ENCODE measurements at regions not wholly inside any gene's neighbourhood (a gene's known extent, or its start where the extent isn't known, plus 50 kb on each side); places are given as distances from the start of the nearest gene placed in this dataset.
"Not testable (repeated sequence)": the region's sequence is repeated elsewhere in the genome, so short reads cannot be mapped to it uniquely, and the experiment has no call there.

- no peak for TF ChIP-seq ZSCAN29 (CRISPR knock-in tag; conservative IDR thresholded peaks at IDR 0.05)
- TF ChIP-seq KDM2A (CRISPR knock-in tag; IDR thresholded peaks at IDR 0.05; ENCODE audit: borderline replicate concordance, low read depth), result no peak
- no peak for TF ChIP-seq ZBTB7A (CRISPR knock-in tag; IDR thresholded peaks at IDR 0.05)
- TF ChIP-seq RBAK (CRISPR knock-in tag; IDR thresholded peaks at IDR 0.05), result no peak
- no peak for TF ChIP-seq ZNF430 (CRISPR knock-in tag; IDR thresholded peaks at IDR 0.05)
- TF ChIP-seq HDAC1 (CRISPR knock-in tag; IDR thresholded peaks at IDR 0.05), result no peak
Measured at GRCh38 chr9:24189986-24190385, 355.7 kb downstream of the IZUMO3 start (continued).

DNA sequence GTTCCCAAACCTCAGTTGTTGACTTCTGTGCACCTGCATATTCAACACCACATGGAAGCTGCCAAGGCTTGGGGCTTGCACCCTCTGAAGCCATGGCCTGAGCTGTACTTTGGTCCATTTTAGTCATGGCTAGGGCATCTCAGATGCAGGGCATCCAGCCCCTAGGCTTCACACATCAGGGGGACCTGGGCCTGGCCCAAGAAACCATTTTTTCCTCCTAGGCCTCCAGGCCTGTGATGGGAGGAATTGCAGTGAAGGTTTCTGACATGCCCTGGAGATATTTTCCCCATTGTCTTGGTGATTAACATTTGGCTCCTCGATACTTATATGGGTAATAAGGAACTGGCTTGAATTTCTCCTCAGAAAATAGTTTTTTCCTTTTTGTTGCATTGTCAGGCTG lies 354.5 kb upstream of the ELAVL2 start:
- H3K79me2 ChIP-seq (ENCODE audit: insufficient read depth, low read length); in situ Hi-C loops (cut with HindIII; ENCODE audit: extremely low pct_ligation_motif_present, low pct_unique_long_range_greater_than_20kb); H3K36me3 ChIP-seq (replicated peaks in 1 of 2; ENCODE audit: control insufficient read depth in 1 of 2, insufficient read depth in 2 of 2, low read length in 2 of 2); H3K27me3 ChIP-seq (ENCODE audit: control insufficient read depth in 1 of 2, insufficient read depth in 2 of 2, low read length in 2 of 2); H3K4me3 ChIP-seq (replicated peaks in 1 of 3; ENCODE audit: insufficient read depth in 1 of 3, low read depth in 2 of 3, low read length in 3 of 3); CTCF ChIA-PET (ENCODE audit: low intra/inter-chr PET ratio, low total read pairs); ATAC-seq; FAIRE-seq; H3K9ac ChIP-seq (ENCODE audit: insufficient read depth, low read depth, low read length); BruUV-seq (replicated peaks); intact Hi-C loops (cut with micrococcal nuclease; ENCODE audit: unreplicated experiment); H4K20me1 ChIP-seq (ENCODE audit: insufficient read depth, low read length); H2AFZ ChIP-seq (ENCODE audit: low read length); DNase-seq (ENCODE audit: low spot score); H3K27ac ChIP-seq (ENCODE audit: extremely low read length, insufficient read depth, low read length); H3K4me2 ChIP-seq (ENCODE audit: low read depth, low read length); H3K4me1 ChIP-seq (ENCODE audit: insufficient read depth, low read length); POLR2A ChIA-PET: not testable (repeated sequence)
- H3K9me3 ChIP-seq (ENCODE audit: low read length), result peaks cover 94% of the 10 kb centered on the region
- 0% methylated on average over 1 of the region's 1 CpG for WGBS (ENCODE audit: low lambda C conversion rate)

- intact Hi-C loops (cut with micrococcal nuclease; ENCODE audit: unreplicated experiment), result no loop called here
- Histone ChIP-seq H3K4me3 (replicated peaks in 1 of 3; ENCODE audit: insufficient read depth in 1 of 3, low read depth in 2 of 3, low read length in 3 of 3) (no peak overlapping the region), H2AFZ (ENCODE audit: low read length) (no peak overlapping the region), H3K27ac (ENCODE audit: extremely low read length, insufficient read depth, low read length) (no peak overlapping the region), H3K4me1 (ENCODE audit: insufficient read depth, low read length) (no peaks in the 10 kb centered on the region), H3K79me2 (ENCODE audit: insufficient read depth, low read length) (no peaks in the 10 kb centered on the region), H3K4me2 (ENCODE audit: low read depth, low read length) (no peak overlapping the region), H3K9me3 (ENCODE audit: low read length) (peaks cover 65% of the 10 kb centered on the region), H4K20me1 (ENCODE audit: insufficient read depth, low read length) (no peaks in the 10 kb centered on the region), H3K9ac (ENCODE audit: insufficient read depth, low read depth, low read length) (no peak overlapping the region), H3K36me3 (replicated peaks in 1 of 2; ENCODE audit: control insufficient read depth in 1 of 2, insufficient read depth in 2 of 2, low read length in 2 of 2) (no peaks in the 10 kb centered on the region), H3K27me3 (ENCODE audit: control insufficient read depth in 1 of 2, insufficient read depth in 2 of 2, low read length in 2 of 2) (no peaks in the 10 kb centered on the region)
- in situ Hi-C loops (cut with HindIII; ENCODE audit: extremely low pct_ligation_motif_present, low pct_unique_long_range_greater_than_20kb), result no loop called here
- FAIRE-seq (no peak), ATAC-seq (no peak), DNase-seq (ENCODE audit: low spot score) (no peak)
- BruUV-seq (replicated peaks), result no TSS peak
- ChIA-PET POLR2A (no interaction called here), CTCF (ENCODE audit: low intra/inter-chr PET ratio, low total read pairs) (no interaction called here)
- TF ChIP-seq RXRA (CRISPR knock-in tag; IDR thresholded peaks at IDR 0.05), result no peak
- TF ChIP-seq, protein P1, sequence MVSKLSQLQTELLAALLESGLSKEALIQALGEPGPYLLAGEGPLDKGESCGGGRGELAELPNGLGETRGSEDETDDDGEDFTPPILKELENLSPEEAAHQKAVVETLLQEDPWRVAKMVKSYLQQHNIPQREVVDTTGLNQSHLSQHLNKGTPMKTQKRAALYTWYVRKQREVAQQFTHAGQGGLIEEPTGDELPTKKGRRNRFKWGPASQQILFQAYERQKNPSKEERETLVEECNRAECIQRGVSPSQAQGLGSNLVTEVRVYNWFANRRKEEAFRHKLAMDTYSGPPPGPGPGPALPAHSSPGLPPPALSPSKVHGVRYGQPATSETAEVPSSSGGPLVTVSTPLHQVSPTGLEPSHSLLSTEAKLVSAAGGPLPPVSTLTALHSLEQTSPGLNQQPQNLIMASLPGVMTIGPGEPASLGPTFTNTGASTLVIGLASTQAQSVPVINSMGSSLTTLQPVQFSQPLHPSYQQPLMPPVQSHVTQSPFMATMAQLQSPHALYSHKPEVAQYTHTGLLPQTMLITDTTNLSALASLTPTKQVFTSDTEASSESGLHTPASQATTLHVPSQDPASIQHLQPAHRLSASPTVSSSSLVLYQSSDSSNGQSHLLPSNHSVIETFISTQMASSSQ (IDR thresholded peaks at IDR 0.05; ENCODE audit: low read depth), result no peak
- TF ChIP-seq, protein P1 (CRISPR knock-in tag; IDR thresholded peaks at IDR 0.05; ENCODE audit: borderline replicate concordance), result no peak
- TF ChIP-seq, protein P2, sequence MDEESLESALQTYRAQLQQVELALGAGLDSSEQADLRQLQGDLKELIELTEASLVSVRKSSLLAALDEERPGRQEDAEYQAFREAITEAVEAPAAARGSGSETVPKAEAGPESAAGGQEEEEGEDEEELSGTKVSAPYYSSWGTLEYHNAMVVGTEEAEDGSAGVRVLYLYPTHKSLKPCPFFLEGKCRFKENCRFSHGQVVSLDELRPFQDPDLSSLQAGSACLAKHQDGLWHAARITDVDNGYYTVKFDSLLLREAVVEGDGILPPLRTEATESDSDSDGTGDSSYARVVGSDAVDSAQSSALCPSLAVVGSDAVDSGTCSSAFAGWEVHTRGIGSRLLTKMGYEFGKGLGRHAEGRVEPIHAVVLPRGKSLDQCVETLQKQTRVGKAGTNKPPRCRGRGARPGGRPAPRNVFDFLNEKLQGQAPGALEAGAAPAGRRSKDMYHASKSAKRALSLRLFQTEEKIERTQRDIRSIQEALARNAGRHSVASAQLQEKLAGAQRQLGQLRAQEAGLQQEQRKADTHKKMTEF (CRISPR knock-in tag; IDR thresholded peaks at IDR 0.05), result no peak
- TF ChIP-seq TBP (CRISPR knock-in tag; IDR thresholded peaks at IDR 0.05), result no peak
- no peak for TF ChIP-seq SP140L (CRISPR knock-in tag; IDR thresholded peaks at IDR 0.05; ENCODE audit: borderline replicate concordance)
- TF ChIP-seq, protein P3, sequence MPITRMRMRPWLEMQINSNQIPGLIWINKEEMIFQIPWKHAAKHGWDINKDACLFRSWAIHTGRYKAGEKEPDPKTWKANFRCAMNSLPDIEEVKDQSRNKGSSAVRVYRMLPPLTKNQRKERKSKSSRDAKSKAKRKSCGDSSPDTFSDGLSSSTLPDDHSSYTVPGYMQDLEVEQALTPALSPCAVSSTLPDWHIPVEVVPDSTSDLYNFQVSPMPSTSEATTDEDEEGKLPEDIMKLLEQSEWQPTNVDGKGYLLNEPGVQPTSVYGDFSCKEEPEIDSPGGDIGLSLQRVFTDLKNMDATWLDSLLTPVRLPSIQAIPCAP (CRISPR knock-in tag; IDR thresholded peaks at IDR 0.05; ENCODE audit: low read depth), result no peak
- WGBS (ENCODE audit: low lambda C conversion rate), result 0% methylated on average over 3 of the region's 3 CpGs
Measured at GRCh38 chr9:24144796-24145195, 318.8 kb upstream of the ELAVL2 start.
